Rectal smooth muscle tissue (tissue), 1 donor: ENCODE measurements at regions not wholly inside any gene's neighbourhood (a gene's known extent, or its start where the extent isn't known, plus 50 kb on each side); places are given as distances from the start of the nearest gene placed in this dataset.
"Not testable (repeated sequence)": the region's sequence is repeated elsewhere in the genome, so short reads cannot be mapped to it uniquely, and the experiment has no call there.

Experiments used
- H3K27ac ChIP-seq: one replicate; pipeline ENCODE4 v1.7.0; 2013; ENCODE audit warnings: low read depth, low read length, inconsistent platforms
- H3K27me3 ChIP-seq: one replicate; pipeline ENCODE4 v1.7.0; 2013; ENCODE audit warnings: low read length; ENCODE audit not compliant: control insufficient read depth, insufficient read depth
- H3K36me3 ChIP-seq: one replicate; pipeline ENCODE4 v1.7.0; 2013; ENCODE audit warnings: low read length; ENCODE audit not compliant: control insufficient read depth, insufficient read depth
- H3K4me1 ChIP-seq: one replicate; pipeline ENCODE4 v1.7.0; 2013; ENCODE audit warnings: low read length; ENCODE audit not compliant: control insufficient read depth, insufficient read depth
- H3K4me3 ChIP-seq: one replicate; pipeline ENCODE4 v1.7.0; 2013; ENCODE audit warnings: low read length
- H3K9ac ChIP-seq: one replicate; pipeline ENCODE4 v1.7.0; 2013; ENCODE audit warnings: low read length

- no peaks in the 10 kb centered on the region for H3K36me3 ChIP-seq
These were observed 584.6 kb downstream of the PRR32 start for GRCh38 chrX:127404161-127404560.

GRCh38 chrX:127400231-127400630 is 580.7 kb downstream of the PRR32 start:
- not testable (repeated sequence) for H3K9ac ChIP-seq, H3K27me3 ChIP-seq, H3K27ac ChIP-seq

More at GRCh38 chrX:127404161-127404560, 584.6 kb downstream of the PRR32 start:
- H3K27ac ChIP-seq = no peak overlapping the region
- no peak overlapping the region for H3K9ac ChIP-seq
- no peaks in the 10 kb centered on the region for H3K4me1 ChIP-seq
- H3K27me3 ChIP-seq = no peaks in the 10 kb centered on the region
- H3K4me3 ChIP-seq = no peak overlapping the region

GRCh38 chrX:127390316-127390715 is 570.8 kb downstream of the PRR32 start:
- Histone ChIP-seq H3K4me3 (no peak overlapping the region), H3K9ac (no peak overlapping the region), H3K4me1 (no peaks in the 10 kb centered on the region), H3K36me3 (no peaks in the 10 kb centered on the region), H3K27me3 (no peaks in the 10 kb centered on the region), H3K27ac (no peak overlapping the region)

More at GRCh38 chrX:127400231-127400630, 580.7 kb downstream of the PRR32 start:
- not testable (repeated sequence) for H3K4me3 ChIP-seq, H3K36me3 ChIP-seq, H3K4me1 ChIP-seq

GRCh38 chrX:127389900-127390299 is 570.4 kb downstream of the PRR32 start:
- H3K4me3 ChIP-seq = no peak overlapping the region
- H3K9ac ChIP-seq = no peak overlapping the region
- no peaks in the 10 kb centered on the region for H3K4me1 ChIP-seq
- no peaks in the 10 kb centered on the region for H3K36me3 ChIP-seq
- H3K27me3 ChIP-seq = no peaks in the 10 kb centered on the region
- no peak overlapping the region for H3K27ac ChIP-seq
